Lung microvascular endothelial cell (primary cell): ENCODE measurements at regions not wholly inside any gene's neighbourhood (a gene's known extent, or its start where the extent isn't known, plus 50 kb on each side); places are given as distances from the start of the nearest gene placed in this dataset.
A peak's percentile ranks its signal among the peaks of the same experiment; 100 is the strongest.
"Not testable (repeated sequence)": the region's sequence is repeated elsewhere in the genome, so short reads cannot be mapped to it uniquely, and the experiment has no call there.

ENCODE experiments used
- DNase-seq, 2 donors: peaks; one replicate each; pipeline versions ENCODE4 v3.0.0 to v3.0.0-alpha.2; 2010; ENCODE audit warnings: low read depth in 2 of 2

- no peak for DNase-seq
These were observed 558.9 kb upstream of the KLF4 start for GRCh38 chr9:108048406-108049025.

GRCh38 chr9:108047777-108048176 is 558.2 kb upstream of the KLF4 start:
- not testable (repeated sequence) for DNase-seq

DNA sequence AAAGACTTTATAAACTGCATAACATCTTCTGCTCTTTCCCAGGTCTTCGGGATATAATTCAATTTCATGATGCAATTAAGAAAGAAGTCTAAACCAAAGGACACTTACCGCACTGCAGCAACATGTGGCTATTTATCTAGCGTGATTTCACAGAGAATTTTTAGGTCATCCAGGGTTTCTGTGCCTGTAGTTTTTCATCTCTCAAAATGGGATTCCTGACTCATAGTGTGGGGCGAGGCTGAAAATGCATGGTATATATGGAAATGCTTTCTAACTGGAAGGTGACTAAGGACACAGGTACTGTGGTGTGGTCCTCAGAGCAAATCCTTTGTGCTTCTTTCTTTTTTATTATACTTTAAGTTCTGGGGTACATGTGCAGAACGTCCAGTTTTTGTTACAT is 557.7 kb upstream of the KLF4 start:
- DNase-seq, result no peak

DNA sequence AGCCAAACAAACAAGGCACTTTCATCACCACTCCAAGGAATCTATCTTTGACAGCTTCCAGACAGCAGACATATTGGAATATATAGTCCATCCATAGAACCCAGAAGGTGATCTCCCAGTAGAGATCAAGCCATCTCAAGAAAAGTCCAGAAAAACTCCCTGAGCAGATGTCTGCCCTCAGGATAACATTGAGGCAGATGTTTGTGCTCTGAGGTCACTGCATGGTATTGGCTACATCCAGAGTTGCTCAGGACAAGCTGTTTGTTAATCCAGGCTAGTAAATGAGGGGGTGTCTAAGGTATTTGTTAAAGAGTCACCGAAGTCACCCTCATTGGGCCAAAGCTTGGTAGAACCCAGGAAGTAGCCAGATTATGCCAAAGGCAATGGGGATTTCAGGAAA is 556.3 kb upstream of the KLF4 start:
- no peak for DNase-seq

DNA sequence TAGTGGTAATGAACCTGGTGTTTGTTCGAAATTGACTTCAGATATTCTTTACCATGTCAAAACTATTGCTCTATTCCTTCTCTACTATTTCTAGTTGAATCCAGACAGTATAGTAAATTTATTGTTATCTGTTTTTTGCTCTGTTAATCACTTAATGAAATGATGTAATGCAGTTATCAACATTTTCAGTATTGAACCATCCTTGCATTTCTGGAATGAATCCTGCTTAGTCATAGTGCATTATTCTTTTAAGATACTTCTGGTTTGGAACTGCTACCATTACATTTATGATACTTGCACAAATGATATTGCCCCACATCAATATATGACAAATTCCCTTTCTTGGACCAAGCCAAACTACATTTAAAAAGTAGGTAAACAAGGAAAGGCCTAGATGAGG is 554.0 kb upstream of the KLF4 start:
- no peak for DNase-seq

- DNase-seq, result peak; percentile 10 to 61
These were observed 552.0 kb upstream of the KLF4 start for GRCh38 chr9:108041551-108041950.

GRCh38 chr9:108040783-108041182 is 551.2 kb upstream of the KLF4 start:
- DNase-seq, result peak in 1 of 2 donors; percentile 49

GRCh38 chr9:108039493-108039892 is 549.9 kb upstream of the KLF4 start:
- no peak for DNase-seq

GRCh38 chr9:108039012-108039411 is 549.4 kb upstream of the KLF4 start:
- DNase-seq, result no peak

DNA sequence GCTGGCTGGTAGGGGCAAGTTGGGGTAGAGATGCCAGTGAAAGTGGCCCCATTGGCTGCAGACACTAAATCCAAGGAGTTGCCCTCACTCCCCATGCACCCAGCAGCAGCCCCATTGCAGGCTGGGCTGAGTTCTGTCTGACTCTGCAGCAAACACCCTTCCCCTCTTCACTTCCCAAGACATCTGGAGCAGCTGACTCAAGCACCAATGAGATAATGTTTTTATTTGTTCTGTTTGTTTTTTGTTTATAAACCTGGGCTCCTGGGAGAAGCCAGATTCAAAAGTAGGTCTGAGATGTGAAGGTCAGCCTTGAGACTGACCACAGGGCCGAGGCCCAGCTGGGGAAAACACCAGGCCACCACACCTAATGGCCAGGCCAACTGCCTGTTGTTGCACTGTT is 545.9 kb upstream of the KLF4 start:
- DNase-seq, result no peak

- no peak for DNase-seq
These were observed 544.7 kb upstream of the KLF4 start for GRCh38 chr9:108033976-108034964.

DNA sequence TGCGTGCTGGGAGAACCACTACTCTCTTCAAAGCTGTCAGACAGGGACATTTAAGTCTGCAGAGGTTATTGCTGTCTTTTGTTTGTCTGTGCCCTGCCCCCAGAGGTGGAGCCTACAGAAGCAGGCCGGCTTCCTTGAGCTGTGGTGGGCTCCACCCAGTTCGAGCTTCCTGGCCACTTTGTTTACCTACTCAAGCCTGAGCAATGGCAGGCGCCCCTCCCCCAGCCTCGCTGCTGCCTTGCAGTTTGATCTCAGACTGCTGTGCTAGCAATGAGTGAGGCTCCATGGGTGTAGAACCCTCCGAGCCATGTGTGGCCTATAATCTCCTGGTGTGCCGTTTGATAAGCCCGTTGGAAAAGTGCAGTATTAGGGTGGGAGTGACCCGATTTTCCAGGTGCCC is 542.5 kb upstream of the KLF4 start:
- DNase-seq, result not testable (repeated sequence)

GRCh38 chr9:108031221-108031620 is 541.7 kb upstream of the KLF4 start:
- DNase-seq, result not testable (repeated sequence)

DNA sequence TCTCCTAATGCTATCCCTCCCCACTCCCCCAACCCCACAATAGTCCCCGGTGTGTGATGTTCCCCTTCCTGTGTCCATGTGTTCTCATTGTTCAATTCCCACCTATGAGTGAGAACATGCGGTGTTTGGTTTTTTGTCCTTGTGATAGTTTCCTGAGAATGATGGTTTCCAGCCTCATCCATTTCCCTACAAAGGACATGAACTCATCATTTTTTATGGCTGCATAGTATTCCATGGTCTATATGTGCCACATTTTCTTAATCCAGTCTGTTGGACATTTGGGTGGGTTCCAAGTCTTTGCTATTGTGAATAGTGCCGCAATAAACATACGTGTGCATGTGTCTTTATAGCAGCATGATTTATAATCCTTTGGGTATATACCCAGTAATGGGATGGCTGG is 537.1 kb upstream of the KLF4 start:
- not testable (repeated sequence) for DNase-seq

- DNase-seq, result no peak
These were observed 535.0 kb upstream of the KLF4 start for GRCh38 chr9:108024604-108025003.

DNA sequence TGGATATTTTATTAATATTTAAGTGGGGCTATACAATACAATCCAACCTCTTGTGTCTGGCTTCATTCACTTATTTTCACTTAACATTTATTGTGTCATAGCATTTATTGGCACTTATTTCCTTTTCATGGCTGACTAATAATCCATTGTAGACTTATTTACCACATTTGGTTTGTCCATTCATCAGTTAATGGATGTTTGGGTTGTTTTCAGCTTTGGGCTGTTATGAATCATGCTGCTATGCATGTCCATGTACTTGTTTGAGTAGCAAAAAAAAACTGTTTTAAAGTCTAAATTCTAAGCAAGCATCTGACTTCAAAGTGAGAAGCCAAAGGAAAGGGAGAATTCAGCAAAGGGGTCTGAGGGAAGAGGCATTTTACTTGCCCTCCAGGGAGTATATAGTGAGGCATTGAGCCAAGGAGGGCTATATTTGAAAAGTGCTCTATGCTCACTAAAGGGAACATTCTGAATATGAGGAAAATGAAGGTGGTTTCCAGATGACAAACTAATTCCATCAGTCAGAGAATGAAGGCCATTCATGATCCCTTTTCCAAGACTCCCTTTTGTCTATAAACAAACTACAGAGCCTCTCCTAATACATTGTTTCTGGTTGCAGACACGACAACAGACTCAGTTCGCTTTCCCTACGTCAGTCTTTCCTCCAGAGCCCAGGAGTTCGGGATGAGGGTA is 532.8 kb upstream of the KLF4 start:
- no peak for DNase-seq

GRCh38 chr9:108021096-108021710 is 531.6 kb upstream of the KLF4 start:
- no peak for DNase-seq

DNA sequence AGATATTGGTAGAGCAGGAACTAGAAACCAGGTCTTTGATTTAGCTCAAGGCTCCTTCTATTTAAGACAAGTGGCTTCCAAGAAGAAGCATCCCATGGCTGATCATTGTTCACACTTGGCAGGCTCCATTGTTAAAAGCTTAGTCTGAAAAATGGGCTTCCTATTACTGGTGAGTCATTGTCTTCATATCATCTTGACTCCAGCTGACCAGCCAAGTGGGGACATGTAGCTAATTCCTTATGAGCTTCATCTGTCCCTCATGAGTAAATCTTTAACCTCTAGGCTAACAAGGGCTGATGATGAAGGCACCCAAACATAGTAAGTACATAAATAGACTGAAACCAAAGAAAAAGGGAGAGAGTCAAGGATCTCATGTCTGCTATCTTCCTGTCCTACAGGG is 530.3 kb upstream of the KLF4 start:
- no peak for DNase-seq

- DNase-seq, result no peak
These were observed 528.1 kb upstream of the KLF4 start for GRCh38 chr9:108017671-108018070.

GRCh38 chr9:108016446-108016845 is 526.9 kb upstream of the KLF4 start:
- DNase-seq, result no peak

- DNase-seq, result no peak
These were observed 526.1 kb upstream of the KLF4 start for GRCh38 chr9:108015690-108016089.

DNA sequence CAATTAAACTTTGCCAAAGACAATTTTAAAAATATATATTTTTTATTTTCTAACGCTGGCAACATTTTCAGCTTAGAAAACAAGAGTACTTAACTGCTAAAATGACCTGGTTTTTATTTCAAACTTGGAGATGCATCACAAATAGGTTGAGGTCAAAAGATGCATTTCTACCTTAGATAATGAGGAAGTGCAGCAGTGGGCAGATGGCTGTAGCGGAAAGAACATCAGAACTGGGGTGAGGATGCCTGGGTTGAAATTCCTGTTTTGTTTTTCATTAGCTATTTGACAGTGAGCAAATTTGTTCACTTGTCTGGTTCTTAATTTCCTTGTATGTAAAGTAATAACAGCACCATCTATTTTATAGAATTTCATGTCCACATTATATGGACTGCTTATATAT is 524.8 kb upstream of the KLF4 start:
- DNase-seq, result no peak
